HepG2 (cell line): ENCODE measurements at regions not wholly inside any gene's neighbourhood (a gene's known extent, or its start where the extent isn't known, plus 50 kb on each side); places are given as distances from the start of the nearest gene placed in this dataset.

Source experiments
- DPF2 ChIP-seq: sonication (generic); formaldehyde crosslinking; IDR thresholded peaks from 2 replicates; pipeline ENCODE4 v1.4.0; 2020; ENCODE audit warnings: mild to moderate bottlenecking, low read depth, missing genetic modification reagents, borderline replicate concordance
- HMG20B ChIP-seq: conservative IDR thresholded peaks from 2 replicates; pipeline ENCODE4 v1.6.1; 2016; ENCODE audit warnings: missing genetic modification reagents, missing compliant biosample characterization
- MLLT10 ChIP-seq: sonication (generic); formaldehyde crosslinking; IDR thresholded peaks from 2 replicates; pipeline ENCODE4 v1.4.0; 2020; ENCODE audit warnings: missing genetic modification reagents
- SAP130 ChIP-seq: IDR thresholded peaks from 2 replicates; pipeline ENCODE4 v1.6.1; 2016; ENCODE audit warnings: low read depth
- SOX5 ChIP-seq: IDR thresholded peaks from 2 replicates; pipeline ENCODE4 v1.6.1; 2016; ENCODE audit warnings: borderline replicate concordance
- SP140L ChIP-seq: sonication (generic); formaldehyde crosslinking; IDR thresholded peaks from 2 replicates; pipeline ENCODE4 v1.4.0; 2020; ENCODE audit warnings: missing genetic modification reagents, borderline replicate concordance
- ZMAT3 ChIP-seq: sonication (generic); formaldehyde crosslinking; conservative IDR thresholded peaks from 2 replicates; pipeline ENCODE4 v1.7.0; 2021; ENCODE audit warnings: missing genetic modification reagents
- ZNF180 ChIP-seq: sonication (generic); formaldehyde crosslinking; IDR thresholded peaks from 2 replicates; pipeline ENCODE4 v1.4.0; 2020; ENCODE audit warnings: low read depth, missing genetic modification reagents, borderline replicate concordance
- ZNF282 ChIP-seq: fragments of 450-650 bp; IDR thresholded peaks from 2 replicates; pipeline ENCODE4 v1.6.1; 2018; ENCODE audit not compliant: partially characterized antibody
- ZNF574 ChIP-seq: sonication (generic); formaldehyde crosslinking; IDR thresholded peaks from 2 replicates; pipeline ENCODE4 v1.4.0; 2020; ENCODE audit warnings: missing genetic modification reagents
- TF ChIP-seq, protein P1 (sequence below): sonication (generic); formaldehyde crosslinking; IDR thresholded peaks from 2 replicates; pipeline ENCODE4 v1.4.0; 2020; ENCODE audit warnings: mild to moderate bottlenecking, missing genetic modification reagents
- TF ChIP-seq, protein P2 (sequence below): fragments of 450-650 bp; IDR thresholded peaks from 2 replicates; pipeline ENCODE4 v1.6.1; 2017
- TF ChIP-seq, protein P3 (sequence below): sonication (generic); formaldehyde crosslinking; IDR thresholded peaks from 2 replicates; pipeline ENCODE4 v1.5.0; 2020; ENCODE audit warnings: mild to moderate bottlenecking, missing genetic modification reagents, borderline replicate concordance
- TF ChIP-seq, protein P4 (sequence below): sonication (generic); formaldehyde crosslinking; IDR thresholded peaks from 2 replicates; pipeline ENCODE4 v1.5.1; 2020; ENCODE audit warnings: mild to moderate bottlenecking, missing genetic modification reagents, moderate library complexity

- TF ChIP-seq, protein P1, sequence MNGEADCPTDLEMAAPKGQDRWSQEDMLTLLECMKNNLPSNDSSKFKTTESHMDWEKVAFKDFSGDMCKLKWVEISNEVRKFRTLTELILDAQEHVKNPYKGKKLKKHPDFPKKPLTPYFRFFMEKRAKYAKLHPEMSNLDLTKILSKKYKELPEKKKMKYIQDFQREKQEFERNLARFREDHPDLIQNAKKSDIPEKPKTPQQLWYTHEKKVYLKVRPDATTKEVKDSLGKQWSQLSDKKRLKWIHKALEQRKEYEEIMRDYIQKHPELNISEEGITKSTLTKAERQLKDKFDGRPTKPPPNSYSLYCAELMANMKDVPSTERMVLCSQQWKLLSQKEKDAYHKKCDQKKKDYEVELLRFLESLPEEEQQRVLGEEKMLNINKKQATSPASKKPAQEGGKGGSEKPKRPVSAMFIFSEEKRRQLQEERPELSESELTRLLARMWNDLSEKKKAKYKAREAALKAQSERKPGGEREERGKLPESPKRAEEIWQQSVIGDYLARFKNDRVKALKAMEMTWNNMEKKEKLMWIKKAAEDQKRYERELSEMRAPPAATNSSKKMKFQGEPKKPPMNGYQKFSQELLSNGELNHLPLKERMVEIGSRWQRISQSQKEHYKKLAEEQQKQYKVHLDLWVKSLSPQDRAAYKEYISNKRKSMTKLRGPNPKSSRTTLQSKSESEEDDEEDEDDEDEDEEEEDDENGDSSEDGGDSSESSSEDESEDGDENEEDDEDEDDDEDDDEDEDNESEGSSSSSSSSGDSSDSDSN (CRISPR knock-in tag), result no peak
- TF ChIP-seq ZNF180 (CRISPR knock-in tag), result no peak
- no peak for TF ChIP-seq HMG20B (CRISPR knock-in tag)
- TF ChIP-seq DPF2 (CRISPR knock-in tag), result no peak
- TF ChIP-seq, protein P2, sequence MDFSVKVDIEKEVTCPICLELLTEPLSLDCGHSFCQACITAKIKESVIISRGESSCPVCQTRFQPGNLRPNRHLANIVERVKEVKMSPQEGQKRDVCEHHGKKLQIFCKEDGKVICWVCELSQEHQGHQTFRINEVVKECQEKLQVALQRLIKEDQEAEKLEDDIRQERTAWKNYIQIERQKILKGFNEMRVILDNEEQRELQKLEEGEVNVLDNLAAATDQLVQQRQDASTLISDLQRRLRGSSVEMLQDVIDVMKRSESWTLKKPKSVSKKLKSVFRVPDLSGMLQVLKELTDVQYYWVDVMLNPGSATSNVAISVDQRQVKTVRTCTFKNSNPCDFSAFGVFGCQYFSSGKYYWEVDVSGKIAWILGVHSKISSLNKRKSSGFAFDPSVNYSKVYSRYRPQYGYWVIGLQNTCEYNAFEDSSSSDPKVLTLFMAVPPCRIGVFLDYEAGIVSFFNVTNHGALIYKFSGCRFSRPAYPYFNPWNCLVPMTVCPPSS, result no peak
- TF ChIP-seq MLLT10 (CRISPR knock-in tag), result no peak
- no peak for TF ChIP-seq ZNF282
- no peak for TF ChIP-seq ZNF574 (CRISPR knock-in tag)
- TF ChIP-seq SP140L (CRISPR knock-in tag), result no peak
- TF ChIP-seq, protein P3, sequence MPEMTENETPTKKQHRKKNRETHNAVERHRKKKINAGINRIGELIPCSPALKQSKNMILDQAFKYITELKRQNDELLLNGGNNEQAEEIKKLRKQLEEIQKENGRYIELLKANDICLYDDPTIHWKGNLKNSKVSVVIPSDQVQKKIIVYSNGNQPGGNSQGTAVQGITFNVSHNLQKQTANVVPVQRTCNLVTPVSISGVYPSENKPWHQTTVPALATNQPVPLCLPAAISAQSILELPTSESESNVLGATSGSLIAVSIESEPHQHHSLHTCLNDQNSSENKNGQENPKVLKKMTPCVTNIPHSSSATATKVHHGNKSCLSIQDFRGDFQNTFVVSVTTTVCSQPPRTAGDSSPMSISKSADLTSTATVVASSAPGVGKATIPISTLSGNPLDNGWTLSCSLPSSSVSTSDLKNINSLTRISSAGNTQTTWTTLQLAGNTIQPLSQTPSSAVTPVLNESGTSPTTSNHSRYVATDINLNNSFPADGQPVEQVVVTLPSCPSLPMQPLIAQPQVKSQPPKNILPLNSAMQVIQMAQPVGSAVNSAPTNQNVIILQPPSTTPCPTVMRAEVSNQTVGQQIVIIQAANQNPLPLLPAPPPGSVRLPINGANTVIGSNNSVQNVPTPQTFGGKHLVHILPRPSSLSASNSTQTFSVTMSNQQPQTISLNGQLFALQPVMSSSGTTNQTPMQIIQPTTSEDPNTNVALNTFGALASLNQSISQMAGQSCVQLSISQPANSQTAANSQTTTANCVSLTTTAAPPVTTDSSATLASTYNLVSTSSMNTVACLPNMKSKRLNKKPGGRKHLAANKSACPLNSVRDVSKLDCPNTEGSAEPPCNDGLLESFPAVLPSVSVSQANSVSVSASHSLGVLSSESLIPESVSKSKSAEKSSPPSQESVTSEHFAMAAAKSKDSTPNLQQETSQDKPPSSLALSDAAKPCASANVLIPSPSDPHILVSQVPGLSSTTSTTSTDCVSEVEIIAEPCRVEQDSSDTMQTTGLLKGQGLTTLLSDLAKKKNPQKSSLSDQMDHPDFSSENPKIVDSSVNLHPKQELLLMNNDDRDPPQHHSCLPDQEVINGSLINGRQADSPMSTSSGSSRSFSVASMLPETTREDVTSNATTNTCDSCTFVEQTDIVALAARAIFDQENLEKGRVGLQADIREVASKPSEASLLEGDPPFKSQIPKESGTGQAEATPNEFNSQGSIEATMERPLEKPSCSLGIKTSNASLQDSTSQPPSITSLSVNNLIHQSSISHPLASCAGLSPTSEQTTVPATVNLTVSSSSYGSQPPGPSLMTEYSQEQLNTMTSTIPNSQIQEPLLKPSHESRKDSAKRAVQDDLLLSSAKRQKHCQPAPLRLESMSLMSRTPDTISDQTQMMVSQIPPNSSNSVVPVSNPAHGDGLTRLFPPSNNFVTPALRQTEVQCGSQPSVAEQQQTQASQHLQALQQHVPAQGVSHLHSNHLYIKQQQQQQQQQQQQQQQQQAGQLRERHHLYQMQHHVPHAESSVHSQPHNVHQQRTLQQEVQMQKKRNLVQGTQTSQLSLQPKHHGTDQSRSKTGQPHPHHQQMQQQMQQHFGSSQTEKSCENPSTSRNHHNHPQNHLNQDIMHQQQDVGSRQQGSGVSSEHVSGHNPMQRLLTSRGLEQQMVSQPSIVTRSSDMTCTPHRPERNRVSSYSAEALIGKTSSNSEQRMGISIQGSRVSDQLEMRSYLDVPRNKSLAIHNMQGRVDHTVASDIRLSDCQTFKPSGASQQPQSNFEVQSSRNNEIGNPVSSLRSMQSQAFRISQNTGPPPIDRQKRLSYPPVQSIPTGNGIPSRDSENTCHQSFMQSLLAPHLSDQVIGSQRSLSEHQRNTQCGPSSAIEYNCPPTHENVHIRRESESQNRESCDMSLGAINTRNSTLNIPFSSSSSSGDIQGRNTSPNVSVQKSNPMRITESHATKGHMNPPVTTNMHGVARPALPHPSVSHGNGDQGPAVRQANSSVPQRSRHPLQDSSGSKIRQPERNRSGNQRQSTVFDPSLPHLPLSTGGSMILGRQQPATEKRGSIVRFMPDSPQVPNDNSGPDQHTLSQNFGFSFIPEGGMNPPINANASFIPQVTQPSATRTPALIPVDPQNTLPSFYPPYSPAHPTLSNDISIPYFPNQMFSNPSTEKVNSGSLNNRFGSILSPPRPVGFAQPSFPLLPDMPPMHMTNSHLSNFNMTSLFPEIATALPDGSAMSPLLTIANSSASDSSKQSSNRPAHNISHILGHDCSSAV, result no peak
- TF ChIP-seq, protein P4, sequence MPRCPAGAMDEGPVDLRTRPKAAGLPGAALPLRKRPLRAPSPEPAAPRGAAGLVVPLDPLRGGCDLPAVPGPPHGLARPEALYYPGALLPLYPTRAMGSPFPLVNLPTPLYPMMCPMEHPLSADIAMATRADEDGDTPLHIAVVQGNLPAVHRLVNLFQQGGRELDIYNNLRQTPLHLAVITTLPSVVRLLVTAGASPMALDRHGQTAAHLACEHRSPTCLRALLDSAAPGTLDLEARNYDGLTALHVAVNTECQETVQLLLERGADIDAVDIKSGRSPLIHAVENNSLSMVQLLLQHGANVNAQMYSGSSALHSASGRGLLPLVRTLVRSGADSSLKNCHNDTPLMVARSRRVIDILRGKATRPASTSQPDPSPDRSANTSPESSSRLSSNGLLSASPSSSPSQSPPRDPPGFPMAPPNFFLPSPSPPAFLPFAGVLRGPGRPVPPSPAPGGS, result no peak
- TF ChIP-seq ZMAT3 (CRISPR knock-in tag), result no peak
- peak; percentile 96 for TF ChIP-seq SOX5
- TF ChIP-seq SAP130 (CRISPR knock-in tag), result peak; percentile 56
These were observed 64.0 kb downstream of the POU5F2 start (continued) for GRCh38 chr5:93677359-93677891.
